HG02588 (cell line): ENCODE measurements at regions not wholly inside any gene's neighbourhood (a gene's known extent, or its start where the extent isn't known, plus 50 kb on each side); places are given as distances from the start of the nearest gene placed in this dataset.
"Not testable (repeated sequence)": the region's sequence is repeated elsewhere in the genome, so short reads cannot be mapped to it uniquely, and the experiment has no call there.

Experiments
- ATAC-seq: cut with Tn5 transposase; IDR thresholded peaks from one replicate; pipeline ENCODE4 v1.9.1; 2021; ENCODE audit warnings: mild to moderate bottlenecking, moderate library complexity; ENCODE audit not compliant: unreplicated experiment

DNA sequence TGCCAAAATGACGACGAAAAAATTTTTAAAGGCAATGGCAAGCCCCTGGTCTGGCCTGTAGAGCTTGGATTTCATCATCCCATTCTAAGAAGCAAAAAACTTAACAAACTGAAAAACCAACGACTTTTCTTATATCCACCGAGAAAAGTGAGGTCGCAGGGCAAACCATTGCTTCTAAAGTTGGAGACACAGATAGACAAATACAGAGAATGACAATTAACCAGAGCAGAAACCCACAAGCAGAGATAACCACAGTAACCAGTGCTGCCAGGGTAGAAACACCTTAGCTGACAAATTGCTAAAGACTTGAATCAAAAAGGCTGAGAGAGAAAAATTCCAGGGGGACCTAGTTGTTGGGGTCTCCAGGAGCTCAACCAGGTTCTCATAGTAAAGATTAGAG lies 386.5 kb upstream of the SGO1 start:
- ATAC-seq: no peak

DNA sequence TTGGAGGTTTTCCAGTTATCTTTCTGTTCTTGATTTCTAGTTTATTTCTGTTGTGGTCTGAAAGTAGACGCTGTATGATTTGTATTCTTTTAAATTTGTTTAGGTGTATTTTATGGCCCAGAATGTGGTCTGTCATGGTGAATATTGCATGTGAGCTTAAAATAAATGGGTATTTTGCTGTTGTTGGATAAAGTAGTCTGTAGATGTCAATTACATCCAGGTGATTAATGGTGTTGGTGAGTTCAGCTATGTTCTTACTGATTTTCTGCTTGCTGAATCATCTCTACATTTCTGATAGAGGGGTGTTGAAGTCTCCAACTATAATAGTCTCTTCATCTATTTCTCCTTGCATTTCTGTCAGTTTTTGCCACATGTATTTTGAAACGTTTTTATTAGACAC lies 383.3 kb upstream of the SGO1 start:
- ATAC-seq: no peak

DNA sequence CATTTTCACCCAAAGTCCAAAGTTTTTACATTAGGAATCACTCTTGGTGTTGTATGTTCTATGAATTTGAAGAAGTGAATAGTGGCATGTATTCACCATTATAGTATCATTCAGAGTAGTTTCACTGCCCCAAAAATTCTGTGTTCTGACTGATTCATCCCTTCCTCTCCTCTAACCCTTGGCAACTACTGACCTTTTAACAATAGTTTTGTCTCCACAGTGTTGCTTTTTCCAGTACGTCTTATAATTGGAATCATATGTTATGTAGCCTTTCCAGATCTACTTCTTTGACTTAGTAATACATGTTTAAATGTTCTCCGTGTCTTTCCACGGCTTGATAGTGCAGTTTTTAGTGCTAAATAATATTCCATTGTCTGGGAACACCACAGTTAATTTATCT lies 379.0 kb upstream of the SGO1 start:
- no peak for ATAC-seq

DNA sequence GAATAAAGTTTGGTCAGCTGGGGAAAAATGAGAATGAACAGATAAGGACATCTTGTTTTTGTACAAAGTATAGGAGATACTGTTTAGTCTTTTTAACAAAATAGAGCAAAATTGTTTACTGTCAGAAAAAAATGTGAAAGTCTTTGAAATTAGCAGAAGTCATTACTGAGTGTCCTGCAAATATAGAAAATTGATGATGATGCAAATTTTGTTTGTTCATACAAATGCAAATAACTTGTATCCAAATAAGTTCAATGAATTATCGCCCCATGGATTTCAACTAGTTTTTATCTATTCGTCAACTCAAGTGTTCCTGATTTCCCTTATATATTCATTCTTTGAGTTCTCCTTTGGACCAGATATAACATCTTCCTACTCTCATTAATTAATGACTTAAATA lies 378.0 kb upstream of the SGO1 start:
- no peak for ATAC-seq

DNA sequence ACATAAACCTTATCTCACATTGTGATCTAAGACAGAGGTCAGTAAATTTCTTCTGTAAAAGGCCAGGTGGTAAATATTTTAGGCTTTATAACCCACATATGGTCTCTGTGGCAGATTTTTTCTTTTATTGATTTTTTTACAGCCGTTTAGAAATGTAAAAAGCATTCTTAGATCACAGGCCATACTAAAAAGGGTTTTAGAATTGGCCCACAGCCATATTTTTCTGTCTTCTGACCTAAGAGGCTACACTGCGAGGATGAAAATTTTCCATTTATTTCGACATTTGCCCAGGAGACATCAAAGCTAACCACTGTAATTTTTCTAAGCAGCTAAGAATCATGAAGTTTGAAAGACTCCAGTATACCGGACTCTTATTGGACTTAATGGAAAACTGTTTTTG lies 377.2 kb upstream of the SGO1 start:
- no peak for ATAC-seq

DNA sequence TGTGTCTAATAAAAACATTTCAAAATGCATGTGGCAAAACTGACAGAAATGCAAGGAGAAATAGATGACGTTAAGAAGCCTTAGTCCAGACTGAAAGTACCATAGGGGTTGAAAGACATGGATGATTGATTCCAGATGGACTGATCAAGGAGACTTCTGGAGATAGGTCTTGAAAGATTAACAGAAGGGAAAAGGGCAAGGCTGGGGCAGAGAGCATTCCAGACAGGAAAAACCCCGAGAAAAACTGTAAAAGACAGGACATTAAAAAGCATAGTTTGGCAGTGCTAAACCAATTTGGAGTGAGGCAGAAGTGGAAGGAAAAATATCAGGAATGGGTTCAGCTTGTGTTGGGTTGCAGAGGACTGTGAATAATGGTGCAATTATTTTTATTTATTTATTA lies 375.2 kb upstream of the SGO1 start:
- ATAC-seq: no peak

DNA sequence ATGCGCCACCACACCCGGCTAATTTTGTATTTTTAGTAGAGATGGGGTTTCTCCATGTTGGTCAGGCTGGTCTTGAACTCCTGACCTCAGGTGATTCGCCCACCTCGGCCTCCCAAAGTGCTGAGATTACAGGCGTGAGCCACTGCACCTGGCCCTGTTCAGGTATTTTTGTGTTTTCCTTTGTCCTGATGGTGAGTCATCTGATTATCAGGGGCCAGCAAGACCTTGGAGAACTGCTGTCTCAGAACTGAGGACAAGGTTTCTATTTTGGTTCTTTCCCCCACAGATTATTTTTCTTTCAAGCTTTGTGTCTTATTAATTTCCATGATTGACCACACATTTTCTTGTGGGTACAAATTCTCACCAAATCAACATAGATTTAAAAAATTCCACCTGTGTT lies 374.4 kb upstream of the SGO1 start:
- not testable (repeated sequence) for ATAC-seq

DNA sequence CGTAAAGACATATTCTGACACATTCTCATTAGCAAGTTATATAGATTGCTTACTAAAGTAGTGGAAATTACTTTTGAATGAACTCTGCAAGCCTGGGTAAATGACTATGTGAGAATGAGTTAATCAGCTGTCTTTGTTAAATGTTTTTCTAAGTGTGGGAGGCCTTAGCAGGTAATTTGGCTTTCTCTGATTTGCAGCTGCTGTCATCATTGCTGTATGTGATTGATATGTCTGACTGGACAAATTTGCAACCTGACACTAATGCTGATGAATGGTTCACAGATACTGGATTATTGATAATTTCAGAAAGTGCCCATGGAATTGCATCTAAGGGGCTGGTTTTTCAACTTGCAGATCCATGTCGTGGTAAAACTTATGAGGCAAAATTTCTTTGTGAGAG lies 372.2 kb upstream of the SGO1 start:
- no peak for ATAC-seq

DNA sequence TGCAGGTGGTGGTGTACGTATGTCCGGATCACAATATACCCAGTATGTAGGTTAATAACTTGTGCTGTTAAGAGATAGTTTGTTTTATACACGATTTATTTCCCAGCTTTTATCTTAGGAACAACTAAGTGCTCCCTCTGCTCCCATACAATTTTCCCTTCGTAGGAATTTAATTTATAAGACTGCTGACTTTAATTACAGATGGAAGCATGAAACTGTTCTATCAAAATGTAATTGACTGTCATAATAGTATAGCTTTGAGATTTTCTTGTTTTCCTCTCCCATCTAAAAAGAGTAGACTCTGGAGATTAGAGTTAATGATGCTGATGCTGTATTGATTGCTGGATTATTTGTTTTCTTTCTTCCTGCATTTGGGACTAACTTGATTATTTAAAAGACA lies 370.7 kb upstream of the SGO1 start:
- no peak for ATAC-seq

DNA sequence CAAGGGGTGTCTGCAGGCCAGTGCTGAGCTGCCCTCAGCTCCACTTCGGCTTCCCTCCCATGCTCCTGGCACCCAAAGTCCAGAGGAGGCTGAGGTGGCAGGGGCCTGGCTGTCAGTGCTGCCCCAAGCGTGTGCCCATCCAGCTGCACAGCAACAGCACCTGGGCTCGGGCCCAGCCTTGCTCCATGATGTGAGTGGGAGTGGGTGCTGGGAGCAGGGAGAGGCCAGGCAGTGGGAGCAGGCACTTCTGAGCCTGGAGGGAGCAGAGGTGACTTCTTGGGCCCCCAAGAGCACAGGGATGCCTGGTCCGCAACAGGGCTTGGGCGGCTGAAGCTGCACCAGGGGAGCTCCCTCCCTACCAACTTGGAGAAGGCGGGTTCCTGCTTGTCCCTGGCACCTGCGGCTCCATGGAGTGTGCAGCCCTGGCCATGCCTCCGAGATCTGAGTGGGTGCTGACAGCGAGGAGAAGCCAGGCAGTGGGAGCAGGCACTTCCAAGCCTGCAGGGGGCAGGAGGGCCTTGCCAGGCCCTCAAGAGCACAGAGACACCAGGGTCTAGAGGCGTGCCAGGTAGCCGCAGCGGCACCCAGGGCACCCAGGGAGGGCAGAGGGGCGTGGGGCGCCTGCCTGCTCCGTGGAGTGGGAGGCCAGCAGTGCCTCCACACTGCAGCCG lies 366.7 kb upstream of the SGO1 start:
- no peak for ATAC-seq

DNA sequence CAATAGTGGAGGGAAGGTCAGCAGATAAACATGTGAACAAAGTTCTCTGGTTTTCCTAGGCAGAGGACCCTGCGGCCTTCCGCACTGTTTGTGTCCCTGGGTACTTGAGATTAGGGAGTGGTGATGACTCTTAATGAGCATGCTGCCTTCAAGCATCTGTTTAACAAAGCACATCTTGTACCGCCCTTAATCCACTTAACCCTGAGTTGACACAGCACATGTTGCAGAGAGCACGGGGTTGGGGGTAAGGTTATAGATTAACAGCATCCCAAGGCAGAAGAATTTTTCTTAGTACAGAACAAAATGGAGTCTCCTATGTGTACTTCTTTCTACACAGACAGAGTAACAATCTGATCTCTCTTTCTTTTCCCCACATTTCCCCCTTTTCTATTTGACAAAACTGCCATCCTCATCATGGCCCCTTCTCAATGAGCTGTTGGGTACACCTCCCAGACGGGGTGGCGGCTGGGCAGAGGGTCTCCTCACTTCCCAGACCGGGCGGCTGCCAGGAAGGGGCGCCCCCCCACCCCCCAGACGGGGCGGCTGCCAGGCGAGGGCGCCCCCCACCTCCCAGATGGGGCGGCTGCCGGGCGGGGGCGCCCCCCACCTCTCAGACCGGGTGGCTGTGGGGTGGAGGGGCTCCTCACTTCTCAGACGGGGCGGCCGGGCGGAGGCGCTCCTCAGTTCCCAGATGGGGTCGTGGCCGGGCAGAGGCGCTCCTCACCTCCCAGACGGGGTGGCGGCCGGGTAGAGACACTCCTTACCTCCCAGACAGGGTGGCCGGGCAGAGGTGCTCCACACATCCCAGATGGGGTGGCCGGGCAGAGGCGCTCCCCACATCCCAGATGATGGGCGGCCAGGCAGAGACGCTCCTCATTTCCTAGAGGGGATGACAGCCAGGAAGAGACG lies 361.6 kb upstream of the SGO1 start:
- ATAC-seq: not testable (repeated sequence)

DNA sequence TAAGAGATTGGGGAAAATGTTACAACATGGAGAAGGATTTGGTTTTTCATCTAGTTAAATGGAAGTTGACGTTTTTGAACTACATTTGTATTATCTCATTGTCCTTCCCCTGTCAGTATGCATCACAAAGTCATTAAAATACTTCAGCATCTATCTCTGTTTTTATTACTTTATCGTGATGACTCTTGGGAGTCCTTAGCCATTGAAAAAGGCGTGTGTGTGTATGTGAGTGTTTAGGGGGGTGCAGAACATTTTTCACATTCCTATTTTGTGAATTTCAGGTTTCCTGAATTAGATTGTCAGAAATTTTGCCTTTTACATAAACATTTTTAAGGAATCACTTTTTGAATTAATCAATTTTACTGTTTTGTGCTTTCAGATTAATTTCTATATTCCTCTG lies 360.6 kb upstream of the SGO1 start:
- ATAC-seq: no peak

DNA sequence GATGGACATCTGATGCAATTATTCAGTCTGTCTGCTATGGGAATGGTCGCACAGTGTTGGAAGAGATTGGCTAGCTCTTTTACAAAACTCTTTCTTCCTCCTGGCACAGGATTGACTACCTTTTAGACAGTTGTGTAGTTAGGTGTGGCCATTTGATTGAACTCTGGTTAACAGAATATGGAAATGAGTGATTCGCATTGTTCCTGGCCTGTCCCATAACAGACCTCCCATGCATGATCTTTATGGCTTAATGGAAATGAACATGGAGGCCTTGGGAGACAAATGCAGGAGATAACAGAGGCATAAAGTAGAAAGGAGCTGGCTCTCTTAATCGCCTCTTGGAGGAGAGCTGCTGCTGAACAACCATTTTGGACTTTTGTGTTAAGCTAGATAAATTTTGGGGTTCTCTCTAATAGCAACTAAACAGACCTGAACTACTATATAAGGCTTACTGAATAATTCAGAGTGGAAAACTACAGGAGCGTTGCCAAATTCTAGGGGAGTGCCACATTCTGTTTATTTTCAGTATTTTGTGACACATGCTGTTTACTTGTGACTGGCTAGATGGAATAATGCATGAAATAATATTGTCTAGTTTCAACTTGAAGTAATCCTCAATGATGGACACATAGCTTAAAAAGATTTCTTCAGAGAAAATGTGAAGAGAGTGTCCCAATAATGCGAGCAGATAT lies 357.7 kb upstream of the SGO1 start:
- ATAC-seq: no peak

DNA sequence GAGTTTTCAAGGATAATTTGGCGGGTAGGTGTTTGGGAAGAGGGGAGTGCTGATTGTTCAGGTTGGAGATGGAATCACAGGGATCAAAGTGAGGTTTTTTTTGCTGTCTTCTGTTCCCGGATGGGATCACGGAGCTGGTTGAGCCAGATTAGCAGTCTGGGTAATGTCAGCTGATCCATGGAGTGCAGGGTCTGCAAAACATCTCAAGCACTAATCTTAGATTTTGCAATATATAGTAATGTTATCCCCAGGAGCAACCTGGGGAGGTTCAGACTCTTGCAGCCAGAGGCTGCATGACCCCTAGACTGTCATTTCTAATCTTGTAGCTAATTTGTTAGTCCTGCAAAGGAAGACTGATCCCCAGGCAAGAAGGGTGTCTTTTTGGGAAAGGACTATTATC lies 354.1 kb upstream of the SGO1 start:
- no peak for ATAC-seq

DNA sequence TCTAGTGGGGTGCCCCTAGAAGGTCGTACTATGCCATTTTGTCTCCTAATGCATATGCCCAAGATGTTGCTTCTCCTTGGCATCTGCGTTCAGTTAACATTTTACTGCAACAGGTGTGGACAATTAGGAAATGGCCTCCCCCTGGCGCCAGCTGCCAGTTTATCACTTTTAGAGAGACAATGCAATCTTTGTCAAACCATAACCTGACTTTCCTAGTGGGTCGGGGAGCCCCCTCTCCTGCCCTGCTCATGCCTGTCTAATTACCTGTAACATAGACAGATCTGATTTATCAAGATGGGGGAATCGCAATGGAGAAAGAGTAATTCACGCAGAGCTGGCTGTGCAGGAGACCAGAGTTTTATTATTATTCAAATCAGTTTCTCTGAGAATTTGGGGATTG lies 353.7 kb upstream of the SGO1 start:
- no peak for ATAC-seq

DNA sequence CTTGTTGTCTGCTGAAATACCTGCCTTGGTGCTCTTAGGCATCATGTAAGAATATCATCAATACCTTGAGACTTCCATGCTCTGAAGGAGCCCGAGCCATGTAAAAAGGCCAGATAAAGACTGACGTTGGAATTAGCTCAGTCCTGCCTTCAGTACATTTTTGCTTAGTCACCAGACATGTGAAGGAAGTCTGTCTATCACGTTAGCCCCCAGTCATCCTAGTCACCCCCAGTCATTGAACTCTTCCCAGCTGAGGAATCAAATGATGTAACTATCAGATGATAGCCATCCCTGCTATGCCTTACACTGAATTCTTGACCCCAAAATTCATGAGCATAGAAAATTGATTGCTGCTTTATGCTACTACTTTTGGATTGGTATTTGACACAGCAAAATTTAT lies 351.2 kb upstream of the SGO1 start:
- no peak for ATAC-seq

DNA sequence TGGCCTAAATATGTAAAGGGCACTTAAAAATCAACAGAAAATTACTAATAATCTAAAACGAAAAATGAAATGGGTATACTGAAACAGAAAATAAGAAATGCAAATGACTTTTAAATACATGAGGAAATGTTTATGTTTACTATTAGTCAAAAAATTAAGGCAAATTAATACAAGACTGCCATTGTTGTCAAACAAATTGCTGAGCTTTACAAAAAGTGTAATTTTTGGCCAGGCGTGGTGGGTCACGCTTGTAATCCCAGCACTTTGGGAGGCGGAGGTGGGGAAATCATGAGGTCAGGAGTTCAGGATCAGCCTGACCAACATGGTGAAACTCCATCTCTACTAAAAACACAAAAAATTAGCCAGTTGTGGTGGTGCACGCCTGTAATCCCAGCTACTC lies 343.9 kb upstream of the SGO1 start:
- no peak for ATAC-seq

DNA sequence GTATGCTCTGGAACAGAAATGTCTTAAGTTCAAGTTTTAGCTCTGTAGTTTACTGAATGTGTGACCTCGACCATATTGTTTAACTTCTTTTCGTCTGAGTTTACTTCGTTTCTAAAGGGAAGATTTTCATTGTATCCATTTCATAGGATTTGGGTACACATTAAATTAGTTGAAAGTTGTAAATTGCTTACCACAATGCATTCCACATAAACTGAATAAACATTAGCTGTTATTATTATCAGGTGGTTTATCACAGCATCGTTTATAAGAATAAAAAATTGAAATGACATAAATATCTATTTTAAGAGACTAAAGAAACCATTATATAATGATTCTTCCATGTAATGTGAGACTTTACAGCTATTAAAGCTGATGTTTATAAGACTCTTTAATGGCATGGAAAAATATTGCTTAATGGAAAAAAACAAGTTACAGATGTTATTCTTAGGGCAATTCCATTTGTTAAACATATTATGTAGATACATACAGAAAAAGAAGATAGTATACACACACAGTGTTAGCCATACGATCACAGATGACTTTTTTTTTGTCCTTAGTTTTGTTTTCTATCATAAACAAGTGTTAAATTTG lies 342.3 kb upstream of the SGO1 start:
- no peak for ATAC-seq

DNA sequence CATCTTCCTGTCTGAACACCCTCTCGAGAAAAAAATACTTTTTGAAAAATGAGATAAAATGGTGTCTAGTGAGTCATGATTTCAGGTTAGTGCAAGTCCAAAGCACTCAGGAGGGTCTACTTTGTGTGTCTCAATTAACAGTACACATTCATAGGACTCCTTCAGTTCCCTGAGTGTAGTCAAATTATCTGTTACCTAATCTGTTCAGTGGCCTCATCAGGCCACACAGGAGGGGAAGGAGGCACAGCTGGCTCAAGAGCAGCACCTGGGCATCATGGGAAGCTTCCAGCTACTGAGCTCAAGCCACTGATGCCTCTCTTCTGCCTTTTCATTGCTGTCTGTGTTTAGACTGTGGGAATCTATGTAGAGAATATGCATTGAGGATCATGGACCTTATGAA lies 341.4 kb upstream of the SGO1 start:
- no peak for ATAC-seq

DNA sequence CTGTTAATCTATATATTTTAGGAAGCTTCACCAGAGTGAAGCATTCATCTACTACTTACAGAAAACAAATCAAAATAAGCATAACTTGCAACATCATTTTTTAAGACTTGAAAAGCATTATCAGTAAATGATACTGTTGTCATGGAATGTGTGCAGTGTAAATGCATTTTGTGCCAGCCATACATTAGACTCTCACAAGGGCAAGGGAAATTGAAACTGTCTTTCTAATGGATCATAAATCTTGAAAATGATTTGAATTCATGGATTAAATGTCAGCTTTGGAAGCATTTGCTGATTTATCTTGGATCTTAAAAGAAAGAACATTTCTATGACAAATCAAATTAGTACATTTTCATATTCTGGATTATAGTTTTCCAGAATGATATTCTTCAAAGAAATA lies 338.3 kb upstream of the SGO1 start:
- no peak for ATAC-seq

DNA sequence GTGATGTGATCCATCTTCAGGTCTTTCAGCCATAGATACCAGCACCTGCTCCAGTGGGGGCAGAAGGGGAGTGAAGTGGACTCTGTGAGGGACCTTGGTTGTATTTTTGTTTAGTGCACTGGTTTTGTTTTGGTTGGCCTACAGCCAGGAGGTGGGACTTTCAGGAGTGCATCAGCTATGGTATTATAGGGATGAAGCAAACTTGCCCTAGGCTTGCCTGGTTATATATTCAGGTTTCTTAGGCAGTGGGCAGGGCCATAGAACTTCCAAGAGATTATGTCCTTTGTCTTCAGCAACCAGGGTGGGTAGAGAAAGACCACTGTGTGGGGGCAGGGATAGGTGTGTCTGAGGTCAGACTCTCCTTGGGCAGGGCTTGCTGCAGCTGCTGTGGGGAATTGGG lies 337.3 kb upstream of the SGO1 start:
- no peak for ATAC-seq

DNA sequence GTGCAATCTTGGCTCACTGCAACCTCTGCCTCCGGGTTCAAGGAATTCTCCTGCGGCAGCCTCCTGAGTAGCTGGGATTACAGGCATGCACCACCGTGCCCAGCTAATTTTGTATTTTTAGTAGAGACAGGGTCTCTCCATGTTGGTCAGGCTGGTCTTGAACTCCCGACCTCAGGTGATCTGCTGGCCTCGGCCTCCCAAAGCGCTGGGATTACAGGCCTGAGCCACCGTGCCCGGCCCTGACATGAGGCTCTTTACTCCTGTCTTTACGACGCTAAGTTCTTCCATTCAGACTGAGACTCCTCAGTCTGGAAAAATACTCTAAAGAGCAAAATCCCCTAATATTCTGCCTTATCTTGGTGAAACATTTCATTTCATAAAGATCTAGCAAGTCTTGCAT lies 331.3 kb upstream of the SGO1 start:
- ATAC-seq: not testable (repeated sequence)
